Stimulated activated CD8-positive, alpha-beta memory T cell treated with anti-CD3 and anti-CD28 coated beads, Interleukin-15, amount 100 ng/mL, for 4 hours (primary cell): ENCODE measurements at regions not wholly inside any gene's neighbourhood (a gene's known extent, or its start where the extent isn't known, plus 50 kb on each side); places are given as distances from the start of the nearest gene placed in this dataset.

Experiments used
- DNase-seq, 2 donors: peaks; one replicate each; pipeline ENCODE4 v3.0.0-alpha.2; 2020; ENCODE audit warnings: low read depth in 2 of 2

- DNase-seq: no peak
These were observed 707.7 kb upstream of the EPHA6 start for GRCh38 chr3:96106701-96107100.
